AG09319 (cell line): ENCODE measurements at regions not wholly inside any gene's neighbourhood (a gene's known extent, or its start where the extent isn't known, plus 50 kb on each side); places are given as distances from the start of the nearest gene placed in this dataset.

Experiments
- DNase-seq: peaks from one replicate; pipeline ENCODE4 v3.0.0-alpha.2; 2010; ENCODE audit warnings: low read depth; ENCODE audit errors: extremely low read depth
- TF ChIP-seq, protein P1 (sequence below): IDR thresholded peaks from 2 replicates; pipeline ENCODE4 v1.5.1; 2011; ENCODE audit warnings: low read depth, mild to moderate bottlenecking, inconsistent platforms, low read length, moderate library complexity

DNA sequence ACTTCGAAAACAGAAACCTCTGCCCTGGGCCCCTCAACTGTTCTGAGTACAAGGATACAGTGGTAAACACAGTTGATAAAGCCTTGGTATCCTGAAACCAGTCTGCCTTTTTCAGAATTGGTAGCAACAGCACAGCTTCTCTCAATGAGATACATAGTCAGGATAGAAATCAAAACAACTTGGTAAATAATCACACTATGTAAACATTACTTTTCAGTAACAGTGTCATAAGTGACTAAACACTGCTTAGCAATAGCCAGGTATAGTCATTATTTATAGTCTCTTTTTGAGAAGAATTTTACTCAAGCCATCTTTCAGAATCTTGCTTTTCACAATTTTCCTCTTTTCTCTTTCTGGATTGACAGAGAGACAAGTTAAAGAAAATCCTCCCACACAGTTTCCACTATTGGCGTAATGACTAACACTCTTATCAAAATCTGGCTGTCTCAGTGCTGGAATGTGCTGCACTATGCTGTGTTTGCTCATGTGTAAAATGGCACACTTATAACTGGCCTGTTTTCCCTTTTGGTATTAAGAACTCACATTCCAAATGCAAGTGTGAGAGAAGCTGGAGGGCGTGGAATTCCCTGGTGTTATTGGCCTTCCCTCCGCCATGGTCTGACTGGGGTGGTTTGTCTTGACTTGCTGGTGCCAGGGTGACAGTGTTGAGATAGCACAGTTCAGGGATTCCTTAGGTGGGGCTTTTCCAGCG lies 368.8 kb downstream of the TDRD3 start:
- TF ChIP-seq, protein P1, sequence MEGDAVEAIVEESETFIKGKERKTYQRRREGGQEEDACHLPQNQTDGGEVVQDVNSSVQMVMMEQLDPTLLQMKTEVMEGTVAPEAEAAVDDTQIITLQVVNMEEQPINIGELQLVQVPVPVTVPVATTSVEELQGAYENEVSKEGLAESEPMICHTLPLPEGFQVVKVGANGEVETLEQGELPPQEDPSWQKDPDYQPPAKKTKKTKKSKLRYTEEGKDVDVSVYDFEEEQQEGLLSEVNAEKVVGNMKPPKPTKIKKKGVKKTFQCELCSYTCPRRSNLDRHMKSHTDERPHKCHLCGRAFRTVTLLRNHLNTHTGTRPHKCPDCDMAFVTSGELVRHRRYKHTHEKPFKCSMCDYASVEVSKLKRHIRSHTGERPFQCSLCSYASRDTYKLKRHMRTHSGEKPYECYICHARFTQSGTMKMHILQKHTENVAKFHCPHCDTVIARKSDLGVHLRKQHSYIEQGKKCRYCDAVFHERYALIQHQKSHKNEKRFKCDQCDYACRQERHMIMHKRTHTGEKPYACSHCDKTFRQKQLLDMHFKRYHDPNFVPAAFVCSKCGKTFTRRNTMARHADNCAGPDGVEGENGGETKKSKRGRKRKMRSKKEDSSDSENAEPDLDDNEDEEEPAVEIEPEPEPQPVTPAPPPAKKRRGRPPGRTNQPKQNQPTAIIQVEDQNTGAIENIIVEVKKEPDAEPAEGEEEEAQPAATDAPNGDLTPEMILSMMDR = no peak

DNA sequence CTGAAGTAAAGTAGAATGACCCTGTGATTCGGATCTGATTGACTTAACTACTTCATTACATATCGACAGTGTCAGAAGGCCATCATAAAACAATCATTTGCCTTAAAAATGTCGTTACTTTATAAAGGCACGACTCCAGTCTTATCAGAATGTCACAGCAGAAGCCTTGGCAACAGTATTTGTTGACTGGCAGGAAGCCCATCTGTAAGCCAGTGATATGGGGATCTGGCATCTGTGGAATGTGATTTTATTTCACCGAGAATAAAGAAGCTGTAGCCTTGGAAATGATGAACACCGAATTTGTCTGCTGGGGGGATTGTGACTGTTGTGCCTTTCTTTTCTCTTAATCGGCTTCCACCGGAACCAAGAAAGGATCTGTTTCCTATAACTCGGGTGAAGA lies 362.5 kb downstream of the TDRD3 start:
- TF ChIP-seq, protein P1 = no peak
- no peak for DNase-seq

More for the DNA sequence above, 368.8 kb downstream of the TDRD3 start:
- DNase-seq = no peak

DNA sequence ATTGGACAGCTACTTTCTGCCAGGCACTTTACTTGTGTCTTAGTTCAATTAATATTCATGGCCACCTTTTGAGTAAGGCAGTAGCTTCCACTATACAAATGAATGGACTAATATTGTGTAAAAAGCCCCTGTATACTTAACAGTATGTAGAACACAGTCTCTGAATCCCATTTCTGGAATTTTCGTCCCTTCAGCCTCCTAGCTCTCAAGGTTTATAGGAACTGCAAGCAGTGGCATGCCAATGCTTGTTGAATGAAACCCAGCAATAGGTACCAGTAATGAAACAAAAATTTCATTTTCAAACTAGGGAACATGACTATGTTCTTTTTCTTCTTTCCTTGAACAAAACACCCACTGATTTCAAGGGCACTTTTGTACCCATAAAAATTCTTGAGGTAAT lies 361.6 kb downstream of the TDRD3 start:
- DNase-seq = no peak

DNA sequence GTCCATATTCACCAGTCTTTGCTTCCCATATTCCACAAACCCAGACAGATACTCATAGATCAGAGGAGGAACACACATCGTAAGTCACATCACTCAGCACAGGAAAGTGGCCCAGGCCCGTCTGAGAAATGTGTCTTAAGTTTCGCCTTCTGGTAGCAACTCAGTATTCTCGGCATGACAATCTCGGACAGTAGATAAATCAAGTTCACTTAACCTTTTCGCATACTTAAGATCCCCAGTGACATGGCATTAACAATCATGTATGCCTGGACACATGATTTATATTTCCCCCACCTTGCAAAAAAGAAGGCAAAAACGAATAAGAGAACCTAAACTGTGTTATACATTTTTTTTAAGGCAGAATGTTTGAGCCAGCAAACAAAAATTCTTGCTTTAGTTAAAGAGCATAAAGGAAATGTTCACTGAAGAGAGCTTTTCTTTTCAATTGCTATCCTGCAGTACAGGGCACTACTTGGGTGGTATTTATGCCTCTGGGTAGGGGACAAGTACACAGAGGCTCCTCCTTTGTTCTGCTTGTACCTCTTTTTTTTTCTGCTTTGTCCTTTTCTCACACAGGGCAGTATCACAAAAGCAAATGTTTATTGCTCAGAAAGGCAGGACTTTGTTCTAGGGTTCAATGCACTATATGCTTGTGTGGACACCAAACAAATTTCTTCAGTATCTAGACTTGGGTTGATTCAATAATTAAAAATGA lies 360.6 kb downstream of the TDRD3 start:
- DNase-seq = no peak
- TF ChIP-seq, protein P1 = no peak

More for the DNA sequence above, 361.6 kb downstream of the TDRD3 start:
- TF ChIP-seq, protein P1 = no peak

DNA sequence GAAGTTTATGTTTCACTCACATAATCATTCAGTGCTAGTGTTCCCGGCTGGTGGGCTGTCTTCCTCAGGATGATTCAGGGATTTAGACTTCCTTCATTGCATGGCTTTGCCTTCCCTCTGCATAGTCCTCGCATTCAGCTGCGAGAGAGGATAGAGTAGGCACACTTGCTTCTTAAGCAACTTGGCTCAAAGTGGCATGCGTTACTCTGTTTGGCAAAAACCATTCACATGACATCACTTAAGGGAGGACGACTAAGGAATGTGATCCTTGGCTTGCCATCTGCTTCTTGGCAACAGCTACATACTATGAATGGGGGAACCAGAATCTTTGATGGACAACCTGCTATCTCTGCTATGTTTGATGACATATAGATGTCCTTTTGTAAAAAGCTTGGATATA lies 359.3 kb downstream of the TDRD3 start:
- TF ChIP-seq, protein P1 = no peak
- DNase-seq = no peak

DNA sequence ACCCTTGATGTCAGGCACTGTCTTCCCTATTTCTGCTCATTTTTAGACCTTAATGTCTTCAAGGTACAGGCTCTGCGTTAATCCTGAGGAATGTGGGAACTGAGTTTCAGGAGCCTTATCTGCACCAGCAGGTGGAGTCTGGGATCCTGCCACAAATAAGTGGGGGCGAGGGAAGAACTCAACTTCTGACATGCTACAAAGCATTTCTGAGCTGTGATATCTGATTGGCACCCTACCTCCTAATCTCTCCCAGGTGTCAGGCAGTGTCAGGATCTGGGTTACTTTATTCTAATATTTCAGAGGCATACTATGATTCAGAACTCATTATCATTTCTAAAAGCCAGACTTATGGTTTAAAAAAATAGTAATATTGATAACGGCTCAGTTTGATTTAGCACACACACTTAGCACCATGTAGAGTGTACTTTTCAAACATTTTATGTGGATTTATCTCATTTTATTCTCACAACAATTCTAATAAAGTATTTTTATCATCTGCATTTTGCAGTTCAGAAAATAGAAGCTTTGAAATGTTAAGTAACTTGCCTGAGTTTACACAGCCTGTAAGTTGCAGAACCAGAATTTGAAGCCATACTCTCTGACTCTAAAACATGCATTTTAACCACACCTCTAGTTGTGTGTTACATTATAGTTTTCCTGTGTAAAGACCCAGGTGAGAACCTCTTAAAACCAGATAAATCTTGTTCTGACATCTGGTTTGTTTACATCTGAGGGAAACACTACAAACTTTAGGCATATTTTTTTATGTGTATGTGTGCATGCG lies 358.6 kb downstream of the TDRD3 start:
- TF ChIP-seq, protein P1 = no peak

More for the DNA sequence above, 358.6 kb downstream of the TDRD3 start:
- no peak for DNase-seq
